Fibroblast of lung (primary cell): ENCODE measurements at regions not wholly inside any gene's neighbourhood (a gene's known extent, or its start where the extent isn't known, plus 50 kb on each side); places are given as distances from the start of the nearest gene placed in this dataset.

Experiments used
- CTCF ChIP-seq, 2 donors: IDR thresholded peaks in 1 of 2; conservative IDR thresholded peaks in 1 of 2; 1 replicate in 1 of 2; 2 replicates in 1 of 2; pipeline ENCODE4 v1.5.1; 2011 to 2012; ENCODE audit warnings: low read length in 2 of 2, control low read depth in 1 of 2, inconsistent platforms in 1 of 2, low read depth in 1 of 2, mild to moderate bottlenecking in 1 of 2
- EZH2 ChIP-seq: IDR thresholded peaks from 2 replicates; pipeline ENCODE4 v1.5.1; 2012; ENCODE audit warnings: low read length, control low read depth, mild to moderate bottlenecking; ENCODE audit errors: missing control alignments

- TF ChIP-seq CTCF (conservative IDR thresholded peaks at IDR 0.05 in 1 of 2, IDR thresholded peaks at IDR 0.05 in 1 of 2; ENCODE audit: low read depth in 1 of 2, low read length in 2 of 2) (no peak), EZH2 (no peak)
These were observed 762.7 kb upstream of the PHF14 start for GRCh38 chr7:10211016-10211415.
